Smooth muscle cell (in vitro differentiated cells): ENCODE measurements at regions not wholly inside any gene's neighbourhood (a gene's known extent, or its start where the extent isn't known, plus 50 kb on each side); places are given as distances from the start of the nearest gene placed in this dataset.

ENCODE experiments used
- DNase-seq: peaks from one replicate; lab custom pipeline; 2025; ENCODE audit not compliant: unreplicated experiment; lab: John Stamatoyannopoulos, UW
- H2AFZ ChIP-seq: fragments of 200-600 bp; sonication (generic); 2 replicates; pipeline ENCODE4 v1.6.0; 2016; ENCODE audit warnings: antibody characterized with exemption, low read depth, mild to moderate bottlenecking
- H3F3A ChIP-seq: fragments of 200-600 bp; sonication (generic); 2 replicates; pipeline ENCODE4 v1.6.0; 2017; ENCODE audit warnings: antibody characterized with exemption, low read depth
- H3K27ac ChIP-seq: fragments of 200-600 bp; sonication (generic); 2 replicates; pipeline ENCODE4 v1.5.1; 2016; ENCODE audit warnings: low read depth, mild to moderate bottlenecking
- H3K27me3 ChIP-seq: fragments of 200-600 bp; sonication (generic); 2 replicates; pipeline ENCODE4 v1.6.1; 2016; ENCODE audit warnings: low read depth, mild to moderate bottlenecking
- H3K36me3 ChIP-seq: fragments of 200-600 bp; sonication (generic); 2 replicates; pipeline ENCODE4 v1.5.1; 2016; ENCODE audit warnings: low read depth
- H3K4me1 ChIP-seq: fragments of 200-600 bp; sonication (generic); 2 replicates; pipeline ENCODE4 v1.5.1; 2016; ENCODE audit warnings: low read depth
- H3K4me2 ChIP-seq: fragments of 200-600 bp; sonication (generic); 2 replicates; pipeline ENCODE4 v1.6.0; 2016; ENCODE audit warnings: mild to moderate bottlenecking
- H3K4me3 ChIP-seq: fragments of 200-600 bp; sonication (generic); 2 replicates; pipeline ENCODE4 v1.5.1; 2016; ENCODE audit warnings: mild to moderate bottlenecking
- H3K79me2 ChIP-seq: fragments of 200-600 bp; sonication (generic); 2 replicates; pipeline ENCODE4 v1.6.0; 2016; ENCODE audit warnings: low read depth, mild to moderate bottlenecking
- H3K9ac ChIP-seq: fragments of 200-600 bp; sonication (generic); 2 replicates; pipeline ENCODE4 v1.6.0; 2016; ENCODE audit warnings: low read depth
- H3K9me3 ChIP-seq: fragments of 200-600 bp; sonication (generic); replicated peaks from 2 replicates; pipeline ENCODE4 v1.5.1; 2016; ENCODE audit warnings: low read depth
- H4K20me1 ChIP-seq: fragments of 200-600 bp; sonication (generic); 2 replicates; pipeline ENCODE4 v1.6.0; 2016; ENCODE audit warnings: low read depth
- CTCF ChIP-seq: fragments of 200-600 bp; sonication (generic); IDR thresholded peaks from 2 replicates; pipeline ENCODE4 v1.5.1; 2017; ENCODE audit warnings: borderline replicate concordance, mild to moderate bottlenecking, antibody characterized with exemption; ENCODE audit not compliant: insufficient read depth, poor library complexity, severe bottlenecking
- WGBS: methylation state at CpG from one replicate; pipeline ENCODE4 v1.1.7; 2016; ENCODE audit warnings: low lambda C conversion rate; 5-methylcytosine and 5-hydroxymethylcytosine counted together

GRCh38 chr6:106803188-106803587, 171.3 kb downstream of the CD24 start:
- no peaks in the 10 kb centered on the region for H3K79me2 ChIP-seq
- H3K27ac ChIP-seq, result no peak overlapping the region
- no peak for DNase-seq
- H3K36me3 ChIP-seq, result no peaks in the 10 kb centered on the region
- TF ChIP-seq CTCF, result no peak
- no peak overlapping the region for H2AFZ ChIP-seq
- H3K4me1 ChIP-seq, result peaks cover 10% of the 10 kb centered on the region
- no peak overlapping the region for H3K9ac ChIP-seq
- no peaks in the 10 kb centered on the region for H3F3A ChIP-seq
- WGBS, result 100% methylated on average over 1 of the region's 1 CpG
- no peaks in the 10 kb centered on the region for H3K27me3 ChIP-seq
- no peak overlapping the region for H3K4me3 ChIP-seq
- H4K20me1 ChIP-seq, result peaks cover 3% of the 10 kb centered on the region
- H3K4me2 ChIP-seq, result no peak overlapping the region
- H3K9me3 ChIP-seq, result peaks cover 13% of the 10 kb centered on the region

- no peaks in the 10 kb centered on the region for H3K27me3 ChIP-seq
- 58% methylated on average over 5 of the region's 5 CpGs for WGBS
Observed at GRCh38 chr6:106802139-106802538, 172.4 kb downstream of the CD24 start.

GRCh38 chr6:106801256-106801655, 171.9 kb downstream of the QRSL1 start:
- Histone ChIP-seq H3K36me3 (no peaks in the 10 kb centered on the region), H3K4me3 (no peak overlapping the region), H3K9ac (no peak overlapping the region), H3K79me2 (no peaks in the 10 kb centered on the region), H3K4me1 (peaks cover 19% of the 10 kb centered on the region), H3K9me3 (no peaks in the 10 kb centered on the region), H4K20me1 (peaks cover 3% of the 10 kb centered on the region), H2AFZ (no peak overlapping the region), H3K27me3 (no peaks in the 10 kb centered on the region), H3K4me2 (no peak overlapping the region), H3F3A (peaks cover 7% of the 10 kb centered on the region), H3K27ac (no peak overlapping the region)
- WGBS, result 97% methylated on average over 8 of the region's 8 CpGs
- DNase-seq, result no peak
- no peak for TF ChIP-seq CTCF

More at GRCh38 chr6:106802139-106802538, 172.4 kb downstream of the CD24 start:
- peaks cover 5% of the 10 kb centered on the region for H3K9me3 ChIP-seq
- peaks cover 4% of the 10 kb centered on the region for H3F3A ChIP-seq
- no peak overlapping the region for H3K27ac ChIP-seq
- peaks cover 15% of the 10 kb centered on the region for H3K4me1 ChIP-seq
- no peak overlapping the region for H3K4me2 ChIP-seq
- no peak overlapping the region for H3K9ac ChIP-seq
- no peaks in the 10 kb centered on the region for H3K36me3 ChIP-seq
- no peak overlapping the region for H3K4me3 ChIP-seq
- H3K79me2 ChIP-seq, result no peaks in the 10 kb centered on the region
- no peak overlapping the region for H2AFZ ChIP-seq
- no peak for TF ChIP-seq CTCF
- DNase-seq, result no peak
- peaks cover 3% of the 10 kb centered on the region for H4K20me1 ChIP-seq

- Histone ChIP-seq H3K4me1 (peaks cover 19% of the 10 kb centered on the region), H2AFZ (no peak overlapping the region), H3K27ac (no peak overlapping the region), H3K9ac (no peak overlapping the region), H3K4me2 (no peak overlapping the region), H3K79me2 (no peaks in the 10 kb centered on the region), H3K36me3 (no peaks in the 10 kb centered on the region), H3F3A (peaks cover 7% of the 10 kb centered on the region), H3K27me3 (no peaks in the 10 kb centered on the region), H3K4me3 (no peak overlapping the region), H3K9me3 (no peaks in the 10 kb centered on the region), H4K20me1 (peaks cover 3% of the 10 kb centered on the region)
- no peak for DNase-seq
- TF ChIP-seq CTCF, result no peak
- 78% methylated on average over 5 of the region's 5 CpGs for WGBS
Observed at GRCh38 chr6:106800379-106800778, 171.0 kb downstream of the QRSL1 start.
